ENCODE measurements at regions not wholly inside any gene's neighbourhood (a gene's known extent, or its start where the extent isn't known, plus 50 kb on each side); places are given as distances from the start of the nearest gene placed in this dataset.

- H3K4me3 ChIP-seq (replicated peaks; ENCODE audit: low read depth, low read length), result no peak overlapping the region
- no peak for TF ChIP-seq CTCF (IDR thresholded peaks at IDR 0.05; ENCODE audit: low read depth, low read length, missing control alignments)
- no peak for DNase-seq (ENCODE audit: extremely low read depth, low read depth)
Observed at GRCh38 chr10:78332012-78332411, 298.3 kb downstream of the RPS24 start.

GRCh38 chr10:78332657-78333056, 299.0 kb downstream of the RPS24 start:
- TF ChIP-seq CTCF (IDR thresholded peaks at IDR 0.05; ENCODE audit: low read depth, low read length, missing control alignments), result no peak
- H3K4me3 ChIP-seq (replicated peaks; ENCODE audit: low read depth, low read length), result no peak overlapping the region
- DNase-seq (ENCODE audit: extremely low read depth, low read depth), result no peak

- no peak overlapping the region for H3K4me3 ChIP-seq (replicated peaks; ENCODE audit: low read depth, low read length)
- no peak for DNase-seq (ENCODE audit: extremely low read depth, low read depth)
- TF ChIP-seq CTCF (IDR thresholded peaks at IDR 0.05; ENCODE audit: low read depth, low read length, missing control alignments), result no peak
Observed at GRCh38 chr10:78333362-78334143, 299.9 kb downstream of the RPS24 start.

- no peak for TF ChIP-seq CTCF (IDR thresholded peaks at IDR 0.05; ENCODE audit: low read depth, low read length, missing control alignments)
- no peak overlapping the region for H3K4me3 ChIP-seq (replicated peaks; ENCODE audit: low read depth, low read length)
- no peak for DNase-seq (ENCODE audit: extremely low read depth, low read depth)
Observed at GRCh38 chr10:78335371-78335690, 301.7 kb downstream of the RPS24 start.

- TF ChIP-seq CTCF (IDR thresholded peaks at IDR 0.05; ENCODE audit: low read depth, low read length, missing control alignments), result no peak
- DNase-seq (ENCODE audit: extremely low read depth, low read depth), result no peak
- H3K4me3 ChIP-seq (replicated peaks; ENCODE audit: low read depth, low read length), result no peak overlapping the region
Observed at GRCh38 chr10:78335691-78336401, 302.2 kb downstream of the RPS24 start.

- no peak for TF ChIP-seq CTCF (IDR thresholded peaks at IDR 0.05; ENCODE audit: low read depth, low read length, missing control alignments)
- H3K4me3 ChIP-seq (replicated peaks; ENCODE audit: low read depth, low read length), result no peak overlapping the region
- peak; percentile 71 for DNase-seq (ENCODE audit: extremely low read depth, low read depth)
Observed at GRCh38 chr10:78336402-78336791, 302.7 kb downstream of the RPS24 start.
